ENCODE measurements at regions not wholly inside any gene's neighbourhood (a gene's known extent, or its start where the extent isn't known, plus 50 kb on each side); places are given as distances from the start of the nearest gene placed in this dataset.

- no peak for TF ChIP-seq REST (IDR thresholded peaks at IDR 0.05; ENCODE audit: insufficient read depth in 1 of 2, low read depth in 2 of 2, low read length in 2 of 2)
- no peak for TF ChIP-seq TAF1 (IDR thresholded peaks at IDR 0.05; ENCODE audit: borderline replicate concordance, insufficient read depth, low read length)
- TF ChIP-seq SIN3A (IDR thresholded peaks at IDR 0.05; ENCODE audit: borderline replicate concordance, insufficient read depth, low read length): no peak
- no peak for TF ChIP-seq FOXP2 (optimal IDR thresholded peaks at IDR 0.05; ENCODE audit: borderline replicate concordance, extremely low read depth, extremely low read length, insufficient read depth)
- no peak for TF ChIP-seq POLR2AphosphoS5 (IDR thresholded peaks at IDR 0.05; ENCODE audit: low read depth, low read length)
Observed at GRCh38 chr13:60244381-60244780, 80.7 kb upstream of the DIAPH3 start.

- TF ChIP-seq POLR2AphosphoS5 (IDR thresholded peaks at IDR 0.05; ENCODE audit: low read depth, low read length) (no peak), REST (IDR thresholded peaks at IDR 0.05; ENCODE audit: insufficient read depth in 1 of 2, low read depth in 2 of 2, low read length in 2 of 2) (no peak), FOXP2 (optimal IDR thresholded peaks at IDR 0.05; ENCODE audit: borderline replicate concordance, extremely low read depth, extremely low read length, insufficient read depth) (no peak), TAF1 (IDR thresholded peaks at IDR 0.05; ENCODE audit: borderline replicate concordance, insufficient read depth, low read length) (no peak), SIN3A (IDR thresholded peaks at IDR 0.05; ENCODE audit: borderline replicate concordance, insufficient read depth, low read length) (no peak)
Observed at GRCh38 chr13:60258349-60258748, 94.6 kb upstream of the DIAPH3 start.

GRCh38 chr13:60260440-60260839, 96.7 kb upstream of the DIAPH3 start:
- no peak for TF ChIP-seq POLR2AphosphoS5 (IDR thresholded peaks at IDR 0.05; ENCODE audit: low read depth, low read length)
- no peak for TF ChIP-seq REST (IDR thresholded peaks at IDR 0.05; ENCODE audit: insufficient read depth in 1 of 2, low read depth in 2 of 2, low read length in 2 of 2)
- no peak for TF ChIP-seq TAF1 (IDR thresholded peaks at IDR 0.05; ENCODE audit: borderline replicate concordance, insufficient read depth, low read length)
- no peak for TF ChIP-seq SIN3A (IDR thresholded peaks at IDR 0.05; ENCODE audit: borderline replicate concordance, insufficient read depth, low read length)
- TF ChIP-seq FOXP2 (optimal IDR thresholded peaks at IDR 0.05; ENCODE audit: borderline replicate concordance, extremely low read depth, extremely low read length, insufficient read depth): no peak

DNA sequence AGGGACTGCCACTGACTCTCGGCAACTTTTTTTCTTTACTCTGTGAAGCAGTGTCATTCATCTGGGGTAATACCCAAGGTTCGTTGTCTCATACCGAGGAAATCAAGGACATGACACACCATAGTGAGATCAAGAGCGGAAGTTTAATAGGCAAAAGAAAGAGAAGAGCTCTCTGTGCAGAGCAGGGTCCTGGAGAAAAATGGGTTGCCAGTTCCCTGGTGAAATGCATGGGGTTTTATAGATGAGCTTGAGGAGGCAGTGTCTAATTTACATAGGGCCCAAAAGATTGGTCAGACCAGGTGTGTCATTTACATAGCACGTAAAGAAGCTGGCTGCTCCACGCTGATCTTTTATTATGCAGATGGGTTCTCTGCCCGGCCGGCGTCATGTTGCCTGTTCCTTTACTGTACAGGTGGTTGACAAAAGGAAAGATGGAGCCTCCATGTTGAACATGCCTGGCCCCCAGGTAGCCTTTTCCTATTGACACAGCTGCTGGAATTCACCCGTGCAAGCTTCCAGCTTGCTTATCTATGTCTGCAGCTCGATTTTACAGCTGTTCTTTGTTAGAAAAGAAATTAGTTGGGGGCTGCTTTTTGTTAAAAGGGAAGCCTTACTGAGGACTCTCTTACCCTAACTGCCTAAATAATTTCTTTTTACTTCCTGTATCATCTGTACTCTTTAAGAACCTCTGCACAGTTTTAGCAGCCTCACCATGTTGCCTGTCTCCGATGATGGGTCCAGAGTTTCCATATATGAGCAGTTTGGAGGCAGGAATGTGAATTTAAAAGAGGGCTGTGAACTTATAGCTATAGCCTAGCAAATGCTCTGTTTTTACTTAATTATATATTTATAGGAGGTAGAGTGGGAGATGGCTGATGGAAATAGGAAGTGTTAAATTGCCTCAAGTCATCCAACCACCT, 98.0 kb upstream of the DIAPH3 start:
- TF ChIP-seq TAF1 (IDR thresholded peaks at IDR 0.05; ENCODE audit: borderline replicate concordance, insufficient read depth, low read length): no peak
- no peak for TF ChIP-seq POLR2AphosphoS5 (IDR thresholded peaks at IDR 0.05; ENCODE audit: low read depth, low read length)
- no peak for TF ChIP-seq FOXP2 (optimal IDR thresholded peaks at IDR 0.05; ENCODE audit: borderline replicate concordance, extremely low read depth, extremely low read length, insufficient read depth)
- no peak for TF ChIP-seq REST (IDR thresholded peaks at IDR 0.05; ENCODE audit: insufficient read depth in 1 of 2, low read depth in 2 of 2, low read length in 2 of 2)
- TF ChIP-seq SIN3A (IDR thresholded peaks at IDR 0.05; ENCODE audit: borderline replicate concordance, insufficient read depth, low read length): no peak

Data from PFSK-1 (cell line).